Activated CD4-positive, alpha-beta T cell treated with anti-CD3 and anti-CD28 coated beads, Interleukin-2, Interleukin-4, amounts not matched to agents 100 ng/mL and 50 ng/mL, durations not matched to agents 16 hours and 8 hours (primary cell): ENCODE measurements at regions not wholly inside any gene's neighbourhood (a gene's known extent, or its start where the extent isn't known, plus 50 kb on each side); places are given as distances from the start of the nearest gene placed in this dataset.

ENCODE experiments used
- DNase-seq: peaks from one replicate; pipeline ENCODE4 v3.0.0-alpha.2; 2020; ENCODE audit warnings: low spot score

DNA sequence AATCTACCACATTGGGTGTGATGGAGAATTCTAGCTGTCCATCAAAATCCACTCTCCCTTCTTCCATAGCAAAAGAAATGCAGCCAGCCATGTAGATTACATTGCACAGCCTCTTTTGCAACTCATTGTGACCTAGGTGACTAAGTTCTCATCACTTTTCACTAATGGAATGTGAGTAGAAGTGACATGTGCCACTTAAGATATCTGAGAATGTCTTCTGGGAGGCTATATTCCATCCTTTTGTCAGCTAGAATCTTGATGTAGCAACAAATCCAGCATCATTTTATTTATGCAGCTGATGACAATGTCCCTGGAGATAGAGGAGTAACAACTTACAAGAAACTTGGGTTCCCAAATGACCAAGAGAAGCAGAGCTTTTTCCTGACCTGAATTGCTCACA lies 61.5 kb upstream of the API5 start:
- no peak for DNase-seq

DNA sequence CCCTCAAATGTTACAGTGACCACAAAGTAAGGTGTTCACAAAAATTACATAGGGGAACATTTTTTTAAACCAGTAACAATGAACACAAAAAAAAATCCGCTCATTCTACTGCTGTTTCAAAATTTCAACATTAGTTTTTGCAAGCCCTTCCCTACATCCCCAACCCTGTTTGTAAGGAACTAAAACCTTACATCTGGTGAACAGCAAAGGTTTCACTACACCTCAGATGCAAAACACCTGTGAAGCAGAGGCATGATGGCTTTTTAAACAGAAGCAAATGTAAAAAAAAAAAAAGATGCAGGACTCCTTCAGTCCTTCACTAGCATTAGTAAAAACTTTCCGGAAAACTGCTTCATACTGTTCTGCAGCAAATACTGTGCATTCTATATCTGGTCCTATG lies 50.0 kb upstream of the API5 start:
- no peak for DNase-seq
